ENCODE measurements at regions not wholly inside any gene's neighbourhood (a gene's known extent, or its start where the extent isn't known, plus 50 kb on each side); places are given as distances from the start of the nearest gene placed in this dataset.

GRCh38 chr3:72352176-72352575 is 496.1 kb downstream of the SHQ1 start:
- WGBS, 2 donors = 89 to 97% methylated on average over 5 of the region's 5 CpGs
- H3K27ac ChIP-seq = no peak overlapping the region

GRCh38 chr3:72351536-72351935 is 496.7 kb downstream of the SHQ1 start:
- Histone ChIP-seq H3K4me1 (peaks cover 0 to 12% (median 5%) of the 10 kb centered on the region in 4 donors), H3K27ac (no peak overlapping the region), H3K36me3 (no peaks in the 10 kb centered on the region), H3K27me3 (no peaks in the 10 kb centered on the region), H3K4me3 (no peak overlapping the region), H3K9me3 (no peaks in the 10 kb centered on the region)
- 95% methylated on average over 9 of the region's 9 CpGs for WGBS, 2 donors
- DNase-seq (ENCODE audit: low spot score in 2 of 2) = no peak
- TF ChIP-seq POLR2A (IDR thresholded peaks at IDR 0.05) (no peak), EP300 (IDR thresholded peaks at IDR 0.05) (no peak), CTCF (IDR thresholded peaks at IDR 0.05) (no peak)

More at GRCh38 chr3:72352176-72352575, 496.1 kb downstream of the SHQ1 start:
- TF ChIP-seq CTCF (IDR thresholded peaks at IDR 0.05) (no peak), POLR2A (IDR thresholded peaks at IDR 0.05) (no peak), EP300 (IDR thresholded peaks at IDR 0.05) (no peak)
- H3K36me3 ChIP-seq = no peaks in the 10 kb centered on the region
- H3K27me3 ChIP-seq = no peaks in the 10 kb centered on the region
- DNase-seq (ENCODE audit: low spot score in 2 of 2) = no peak
- no peaks in the 10 kb centered on the region for H3K9me3 ChIP-seq
- H3K4me3 ChIP-seq = no peak overlapping the region
- peaks cover 0 to 8% (median 4%) of the 10 kb centered on the region in 4 donors for H3K4me1 ChIP-seq

GRCh38 chr3:72350761-72351505 is 497.3 kb downstream of the SHQ1 start:
- 79 to 84% methylated on average over 13 to 15 of the region's 15 CpGs for WGBS, 2 donors
- Histone ChIP-seq H3K27me3 (no peaks in the 10 kb centered on the region), H3K4me3 (no peak overlapping the region), H3K36me3 (no peaks in the 10 kb centered on the region), H3K4me1 (peaks cover 0 to 17% (median 5%) of the 10 kb centered on the region in 4 donors), H3K27ac (no peak overlapping the region), H3K9me3 (no peaks in the 10 kb centered on the region)
- DNase-seq (ENCODE audit: low spot score in 2 of 2) = no peak
- TF ChIP-seq POLR2A (IDR thresholded peaks at IDR 0.05) = no peak
- no peak for TF ChIP-seq EP300 (IDR thresholded peaks at IDR 0.05)
- TF ChIP-seq CTCF (IDR thresholded peaks at IDR 0.05) = no peak

- Histone ChIP-seq H3K27me3 (no peaks in the 10 kb centered on the region), H3K4me1 (peaks cover 0 to 22% (median 5%) of the 10 kb centered on the region in 4 donors), H3K9me3 (no peaks in the 10 kb centered on the region), H3K27ac (peak overlapping the region in 2 of 4 donors; percentile 35), H3K36me3 (no peaks in the 10 kb centered on the region), H3K4me3 (no peak overlapping the region)
- DNase-seq (ENCODE audit: low spot score in 2 of 2) = no peak
- TF ChIP-seq EP300 (IDR thresholded peaks at IDR 0.05) = no peak
- TF ChIP-seq POLR2A (IDR thresholded peaks at IDR 0.05) = no peak
- TF ChIP-seq CTCF (IDR thresholded peaks at IDR 0.05) = no peak
These were observed 499.9 kb downstream of the SHQ1 start for GRCh38 chr3:72348357-72348756.

- Histone ChIP-seq H3K27me3 (no peaks in the 10 kb centered on the region), H3K36me3 (no peaks in the 10 kb centered on the region), H3K4me3 (no peak overlapping the region), H3K9me3 (no peaks in the 10 kb centered on the region), H3K4me1 (peaks cover 0 to 22% (median 5%) of the 10 kb centered on the region in 4 donors), H3K27ac (peak overlapping the region in 2 of 4 donors; percentile 35)
- WGBS, 2 donors = 67 to 72% methylated on average over 20 of the region's 20 CpGs
- TF ChIP-seq POLR2A (IDR thresholded peaks at IDR 0.05) (no peak), EP300 (IDR thresholded peaks at IDR 0.05) (peak; percentile 36 to 83)
- peak; percentile 39 to 82 for DNase-seq (ENCODE audit: low spot score in 2 of 2)
These were observed 500.4 kb downstream of the SHQ1 start for GRCh38 chr3:72347819-72348319.
